NCI-H526 (cell line): ENCODE measurements at regions not wholly inside any gene's neighbourhood (a gene's known extent, or its start where the extent isn't known, plus 50 kb on each side); places are given as distances from the start of the nearest gene placed in this dataset.

Experiments
- DNase-seq, 2 experiments: peaks; one replicate each; lab custom pipeline; 2025; lab: John Stamatoyannopoulos, UW

DNA sequence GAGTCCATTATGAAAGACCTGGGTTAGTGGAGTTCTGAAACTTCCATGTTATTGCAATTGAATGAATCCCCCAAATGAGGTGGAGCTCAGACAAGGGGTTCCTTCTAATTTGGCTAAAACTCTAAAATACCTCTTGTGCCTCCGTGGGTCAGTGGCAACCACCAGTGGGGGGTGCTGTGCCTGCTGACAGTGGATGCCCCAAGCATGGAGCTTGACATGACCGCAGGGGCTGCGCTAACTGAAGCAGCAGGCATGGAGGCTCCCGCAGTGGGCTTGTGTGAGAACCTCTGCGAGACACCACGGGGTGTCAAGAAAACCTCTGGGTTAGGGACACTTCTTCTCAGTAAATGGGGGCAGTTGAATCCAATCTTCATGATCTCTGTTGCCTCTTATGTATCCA, 200.5 kb downstream of the DRD1 start:
- no peak for DNase-seq

- DNase-seq: no peak
These were observed 201.8 kb downstream of the DRD1 start for GRCh38 chr5:175242207-175242606.

- DNase-seq: no peak
These were observed 205.7 kb downstream of the DRD1 start for GRCh38 chr5:175238326-175238725.

- DNase-seq: no peak
These were observed 207.8 kb downstream of the DRD1 start for GRCh38 chr5:175236176-175236575.

GRCh38 chr5:175235251-175235960, 208.6 kb downstream of the DRD1 start:
- no peak for DNase-seq

GRCh38 chr5:175230299-175230698, 213.7 kb downstream of the DRD1 start:
- no peak for DNase-seq

DNA sequence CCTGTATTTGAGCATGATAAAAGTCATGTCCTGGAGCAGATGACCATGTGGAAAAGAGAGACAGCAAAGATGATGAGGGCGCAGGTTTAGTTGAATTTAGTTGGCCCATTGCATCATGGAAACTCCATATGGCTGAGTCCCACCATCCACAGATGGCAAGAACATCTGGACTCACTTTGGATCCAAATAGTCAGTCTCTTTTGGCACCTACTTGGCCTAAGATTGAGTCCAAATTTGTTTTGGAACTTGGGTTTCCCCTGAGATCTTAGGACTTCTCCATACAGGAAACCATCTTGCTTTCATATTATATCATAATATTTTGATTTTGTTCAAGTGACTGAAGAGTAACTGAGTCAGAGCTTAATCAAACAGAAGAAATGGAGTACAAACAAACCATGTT, 217.5 kb downstream of the DRD1 start:
- DNase-seq: no peak

- no peak for DNase-seq
These were observed 220.7 kb downstream of the DRD1 start for GRCh38 chr5:175223291-175223690.

DNA sequence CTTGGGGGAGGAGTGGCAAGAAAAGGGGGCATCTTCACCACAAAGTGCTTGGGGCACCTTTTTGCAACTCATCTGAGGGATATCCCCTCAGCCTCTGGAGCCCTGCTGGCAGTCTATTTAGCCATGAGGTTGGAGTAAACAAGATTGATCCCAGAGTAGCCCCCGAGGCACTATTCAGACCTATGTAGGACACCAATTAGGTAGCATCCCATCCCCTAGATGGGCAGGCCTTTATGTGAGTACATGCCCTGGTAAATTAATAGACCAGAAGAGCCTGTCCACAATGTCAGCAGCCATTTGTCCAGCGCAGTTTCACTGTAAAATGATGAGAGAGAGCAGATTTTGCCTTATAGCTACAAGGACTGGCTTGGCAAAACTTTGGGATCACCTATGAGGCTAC, 221.4 kb downstream of the DRD1 start:
- DNase-seq: no peak

DNA sequence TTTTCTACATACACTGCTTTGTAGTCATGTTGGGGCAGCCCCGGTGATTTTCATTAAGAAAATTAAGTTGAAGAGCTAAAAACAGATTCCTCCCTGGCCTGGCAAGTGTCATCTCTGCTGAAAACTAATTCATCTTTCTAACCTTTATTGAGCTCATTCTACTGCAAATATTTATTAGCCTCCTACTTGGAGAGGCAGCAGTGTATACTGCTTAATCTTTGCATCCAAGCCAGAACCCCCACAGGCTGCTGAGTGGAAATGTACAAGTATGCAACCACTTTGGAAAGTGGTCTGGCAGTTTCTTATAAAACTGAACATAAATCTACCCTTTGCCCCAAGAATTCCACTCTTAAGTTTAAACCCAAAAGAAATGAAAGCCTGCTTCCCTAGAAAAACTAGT, 223.4 kb downstream of the DRD1 start:
- no peak for DNase-seq

DNA sequence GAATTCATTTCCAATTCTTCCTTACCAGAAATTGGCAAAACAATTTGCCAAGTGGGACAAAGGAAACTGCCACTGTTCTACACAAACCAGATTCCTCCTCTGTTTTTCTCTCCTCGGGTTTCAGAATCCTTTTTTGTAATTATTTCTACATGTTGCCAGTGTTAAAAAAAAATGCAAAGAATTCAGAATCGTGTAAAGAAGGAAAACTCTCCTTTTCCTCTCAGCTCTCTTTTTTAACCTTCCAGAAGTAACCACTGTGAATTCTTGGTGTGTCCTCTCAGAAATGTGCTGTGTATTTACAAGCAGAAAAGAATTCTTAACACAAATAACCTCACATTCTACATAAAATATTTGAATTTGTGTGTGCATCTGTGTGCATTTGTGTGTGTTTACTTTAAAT, 224.6 kb downstream of the DRD1 start:
- no peak for DNase-seq

GRCh38 chr5:175216991-175217390, 227.0 kb downstream of the DRD1 start:
- no peak for DNase-seq

- DNase-seq: no peak
These were observed 228.1 kb downstream of the DRD1 start for GRCh38 chr5:175215906-175216305.

DNA sequence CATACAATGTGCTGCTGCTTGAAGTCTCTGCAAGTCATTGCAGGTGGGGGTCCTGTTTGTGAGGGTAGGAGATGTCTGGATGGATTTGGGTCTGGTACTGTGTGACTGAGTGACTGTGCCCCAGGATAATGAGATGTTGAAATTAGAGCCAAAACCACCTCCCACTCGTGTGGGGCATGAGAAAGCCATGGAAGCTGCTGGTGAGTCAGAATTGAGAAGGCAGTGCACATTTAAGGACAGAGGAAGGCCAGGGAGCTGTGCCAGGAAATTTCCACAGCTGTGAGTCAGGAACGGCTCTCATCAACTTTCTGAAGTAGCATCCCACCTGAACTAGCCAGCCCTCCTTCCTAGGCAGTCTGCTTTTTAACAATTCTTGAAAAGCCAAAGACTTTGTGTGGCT, 229.8 kb downstream of the DRD1 start:
- no peak for DNase-seq

DNA sequence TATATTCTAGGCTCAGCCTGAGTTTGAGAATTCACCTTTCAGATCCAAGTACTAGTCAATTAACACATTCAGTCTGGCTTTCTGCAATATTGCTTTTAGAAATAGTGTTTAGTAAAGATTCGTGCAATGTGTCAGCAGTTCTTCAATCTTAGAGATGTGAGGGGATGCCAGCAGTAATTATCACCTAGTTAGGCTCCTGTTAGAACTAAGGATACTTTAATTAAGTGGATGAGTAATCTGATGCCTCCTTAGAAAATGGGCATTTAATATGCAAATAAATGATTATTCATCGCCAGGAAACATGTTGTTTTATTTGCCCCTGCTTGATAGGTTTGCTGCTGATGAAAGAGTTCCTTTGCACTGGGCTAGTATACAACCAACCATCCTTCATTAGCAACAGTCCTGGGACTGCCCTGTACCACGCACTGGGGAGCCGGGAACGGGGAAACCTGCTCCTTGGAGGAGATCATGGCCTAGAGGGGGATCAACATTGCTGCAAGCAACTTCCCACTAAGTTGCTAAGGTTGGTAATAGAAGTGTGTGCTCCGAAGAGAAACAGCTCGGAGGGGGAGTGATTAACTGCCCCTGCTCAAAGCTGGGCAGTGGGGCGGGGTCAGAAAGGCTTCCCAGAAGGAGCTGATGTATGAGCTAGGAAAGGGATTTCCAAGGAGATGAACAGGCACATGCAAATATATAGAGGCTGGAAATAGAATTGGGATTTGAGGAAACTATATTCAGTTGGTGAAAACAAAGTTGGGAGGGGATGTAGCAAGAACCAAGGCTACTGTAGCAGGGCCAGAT, 231.8 kb downstream of the DRD1 start:
- DNase-seq: no peak

GRCh38 chr5:175207321-175208040, 236.5 kb downstream of the DRD1 start:
- no peak for DNase-seq

DNA sequence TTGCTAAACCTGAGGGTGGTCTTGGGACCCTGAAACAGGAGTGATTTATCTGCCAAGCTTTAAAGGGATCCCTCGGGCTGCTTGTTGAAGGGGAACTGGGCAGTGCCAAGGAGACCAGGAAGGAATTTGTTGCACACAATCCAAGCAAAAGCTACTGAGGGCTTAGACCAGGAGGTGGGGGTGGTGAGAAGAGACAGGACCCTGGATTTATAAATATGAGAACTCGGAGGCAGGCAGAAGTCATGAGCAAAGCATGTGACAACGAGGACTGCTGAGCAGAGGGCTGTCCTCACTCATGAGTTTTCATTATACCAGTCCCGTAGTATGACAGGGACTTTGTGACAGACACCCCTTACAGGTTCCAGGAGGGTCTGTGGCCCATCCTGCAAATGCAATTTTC, 237.3 kb downstream of the DRD1 start:
- DNase-seq: no peak

DNA sequence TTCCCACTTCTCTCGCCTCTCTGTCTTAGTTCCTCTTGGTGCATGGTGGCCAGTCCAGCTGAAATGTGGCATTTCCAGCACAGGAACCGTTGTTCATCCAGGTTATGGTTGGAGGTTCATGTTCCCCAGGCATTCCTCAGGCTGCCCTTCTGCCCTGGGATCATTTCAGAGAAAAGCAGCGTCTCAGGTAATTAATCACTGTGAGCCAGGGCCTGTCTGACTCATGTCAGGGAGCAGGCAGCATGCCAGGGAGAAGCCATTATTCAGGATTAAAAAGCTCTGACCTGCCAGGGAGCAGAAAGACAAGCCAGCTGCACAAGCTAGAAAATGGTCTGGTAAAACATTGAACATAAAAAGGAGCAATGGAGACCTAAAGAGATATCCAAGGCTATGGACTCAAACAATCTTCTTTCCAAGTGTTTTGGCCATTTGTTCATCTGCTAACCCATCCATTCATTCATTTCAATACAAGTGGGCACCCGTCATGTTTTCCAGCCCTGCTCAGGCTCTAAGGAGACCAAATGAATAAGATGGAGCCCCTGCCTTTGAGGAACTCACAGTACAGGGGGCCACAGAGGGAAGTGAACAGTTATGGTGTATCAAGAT, 241.4 kb downstream of the DRD1 start:
- DNase-seq: no peak

- DNase-seq: no peak
These were observed 242.6 kb downstream of the DRD1 start for GRCh38 chr5:175201393-175201792.

DNA sequence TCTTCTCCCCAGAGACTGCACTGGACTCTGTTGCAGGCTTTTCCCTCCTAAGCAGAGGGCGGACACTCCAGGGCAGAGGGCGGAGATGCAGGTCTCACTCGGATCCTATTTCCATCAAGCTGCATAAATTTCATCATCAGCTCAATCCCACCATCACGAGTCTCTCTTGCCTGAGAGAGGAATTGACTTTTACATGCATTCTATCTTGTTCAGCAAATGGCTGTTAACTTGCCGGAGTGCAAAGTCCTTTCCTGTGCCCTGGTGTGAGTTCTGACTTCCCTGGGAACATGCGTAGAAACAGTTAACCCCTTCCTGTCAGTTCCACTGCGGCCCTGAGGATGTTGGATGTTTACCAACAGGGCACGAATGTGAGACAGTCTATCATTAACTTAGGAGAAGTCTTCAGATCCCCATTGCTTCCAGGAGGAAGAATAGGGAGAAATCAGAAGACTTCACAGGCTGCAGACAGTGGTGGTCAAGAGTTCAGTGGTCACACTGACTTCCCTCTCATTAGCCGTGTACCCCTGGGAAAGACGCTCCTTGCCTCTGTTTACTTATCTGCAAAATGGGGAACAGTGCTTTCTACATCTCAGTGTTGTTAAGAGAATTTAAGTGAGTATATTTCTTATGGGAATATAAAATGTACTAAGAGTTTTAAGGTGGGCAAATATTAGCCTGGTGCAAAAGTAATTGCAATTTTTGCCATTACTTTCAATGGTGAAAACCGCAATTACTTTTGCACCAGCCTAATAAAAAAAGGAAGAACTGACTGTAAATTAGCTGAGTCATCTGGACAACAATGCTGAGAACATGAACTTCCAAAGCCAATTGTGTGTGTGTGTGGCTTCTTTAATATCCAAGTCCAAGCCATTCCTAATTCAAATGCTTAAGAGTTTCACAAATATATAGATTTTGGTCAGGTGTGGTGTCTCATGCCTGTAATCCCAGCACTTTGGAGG, 248.0 kb downstream of the DRD1 start:
- peak; percentile 8 to 45 for DNase-seq

DNA sequence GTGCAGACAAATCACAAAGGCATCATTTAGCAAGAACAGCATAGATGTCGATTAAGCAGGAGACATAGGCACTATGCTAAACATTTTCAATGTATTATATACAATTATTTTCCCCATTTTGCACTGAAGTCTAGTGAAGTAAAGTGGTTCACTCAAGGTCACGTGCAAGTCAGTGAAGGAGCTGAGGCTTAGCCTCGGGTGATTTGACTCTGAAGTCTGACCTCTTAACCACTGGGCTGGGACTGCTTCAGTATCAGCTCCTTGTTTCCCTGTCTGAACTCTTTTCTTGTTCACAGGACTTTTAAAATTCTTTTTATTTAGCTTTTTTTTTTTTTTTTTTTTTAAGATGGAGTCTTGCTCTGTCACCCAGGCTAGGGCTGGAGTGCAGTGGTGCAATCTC, 262.7 kb downstream of the DRD1 start:
- no peak for DNase-seq
